DND-41 (cell line): ENCODE measurements at regions not wholly inside any gene's neighbourhood (a gene's known extent, or its start where the extent isn't known, plus 50 kb on each side); places are given as distances from the start of the nearest gene placed in this dataset.

Experiments
- ATAC-seq: fragments of 200-7000 bp; cut with Tn5 transposase; 3 replicates; pipeline ENCODE4 v1.9.1; 2021; ENCODE audit warnings: low read depth; ENCODE audit not compliant: insufficient read depth
- DNase-seq: peaks from one replicate; pipeline ENCODE4 v3.0.0-alpha.2; 2020
- H2AFZ ChIP-seq: 2 replicates; pipeline ENCODE4 v1.6.0; 2012; ENCODE audit warnings: low read depth, low read length
- H3K27ac ChIP-seq: 2 replicates; pipeline ENCODE4 v1.5.1; 2012; ENCODE audit warnings: low read length, inconsistent platforms
- H3K27me3 ChIP-seq: fragments of 200-600 bp; sonication (generic); 2 replicates; pipeline ENCODE4 v1.6.0; 2012; ENCODE audit warnings: low read length, mild to moderate bottlenecking, inconsistent platforms; ENCODE audit not compliant: insufficient read depth, poor library complexity
- H3K36me3 ChIP-seq: 2 replicates; pipeline ENCODE4 v1.5.1; 2012; ENCODE audit warnings: low read length, inconsistent platforms; ENCODE audit not compliant: insufficient read depth
- H3K4me1 ChIP-seq: 2 replicates; pipeline ENCODE4 v1.5.1; 2012; ENCODE audit warnings: mild to moderate bottlenecking, low read length; ENCODE audit not compliant: insufficient read depth
- H3K4me2 ChIP-seq: 2 replicates; pipeline ENCODE4 v1.6.0; 2012; ENCODE audit warnings: mild to moderate bottlenecking, moderate library complexity, low read length, inconsistent platforms; ENCODE audit not compliant: insufficient read depth
- H3K4me3 ChIP-seq, 2 experiments: fragments of 200-600 bp in 1 of 2; shearing (Covaris generic) in 1 of 2; 2 replicates each; pipeline ENCODE4 v1.5.1; 2012 to 2016; ENCODE audit warnings: inconsistent platforms in 2 of 2, low read length in 2 of 2, mild to moderate bottlenecking in 2 of 2, low read depth in 1 of 2, moderate library complexity in 1 of 2
- H3K79me2 ChIP-seq: 2 replicates; pipeline ENCODE4 v1.6.0; 2012; ENCODE audit warnings: low read length, inconsistent platforms; ENCODE audit not compliant: insufficient read depth
- H3K9ac ChIP-seq: 2 replicates; pipeline ENCODE4 v1.6.0; 2012; ENCODE audit warnings: low read depth, mild to moderate bottlenecking, inconsistent platforms, low read length, moderate library complexity
- H3K9me3 ChIP-seq: 2 replicates; pipeline ENCODE4 v1.5.1; 2012; ENCODE audit warnings: low read length, moderate library complexity, mild to moderate bottlenecking, inconsistent platforms; ENCODE audit not compliant: insufficient read depth, severe bottlenecking
- H4K20me1 ChIP-seq: 2 replicates; pipeline ENCODE4 v1.6.0; 2012; ENCODE audit warnings: low read length; ENCODE audit not compliant: insufficient read depth
- EZH2 ChIP-seq: IDR thresholded peaks from 3 replicates; pipeline ENCODE4 v1.6.1; 2012; ENCODE audit warnings: borderline replicate concordance, low read depth, mild to moderate bottlenecking, moderate library complexity, low read length, inconsistent platforms; ENCODE audit not compliant: severe bottlenecking
- TF ChIP-seq, protein P1 (sequence below): IDR thresholded peaks from 2 replicates; pipeline ENCODE4 v1.5.1; 2012; ENCODE audit warnings: borderline replicate concordance, low read length, moderate library complexity, mild to moderate bottlenecking; ENCODE audit not compliant: poor library complexity, severe bottlenecking; ENCODE audit errors: extremely low read depth

DNA sequence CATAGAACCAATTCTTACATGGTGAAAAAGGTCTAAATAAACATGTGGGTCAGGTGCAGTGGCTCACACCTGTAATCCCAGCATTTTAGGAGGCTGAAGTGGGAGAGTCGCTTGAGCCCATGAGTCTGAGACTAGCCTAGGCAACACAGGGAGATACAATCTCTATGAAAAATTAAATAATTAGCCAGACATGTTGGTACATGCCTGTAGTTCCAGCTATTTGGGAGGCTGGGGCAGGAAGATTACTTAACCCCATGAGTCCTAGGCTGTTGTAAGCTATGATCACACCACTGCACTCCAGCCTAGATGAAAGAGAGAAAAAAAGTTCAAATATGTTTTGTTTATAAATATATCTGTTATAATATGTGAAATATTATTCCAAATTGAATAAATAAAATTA lies 643.6 kb downstream of the IPMK start:
- DNase-seq (no peak), ATAC-seq (no peak)

DNA sequence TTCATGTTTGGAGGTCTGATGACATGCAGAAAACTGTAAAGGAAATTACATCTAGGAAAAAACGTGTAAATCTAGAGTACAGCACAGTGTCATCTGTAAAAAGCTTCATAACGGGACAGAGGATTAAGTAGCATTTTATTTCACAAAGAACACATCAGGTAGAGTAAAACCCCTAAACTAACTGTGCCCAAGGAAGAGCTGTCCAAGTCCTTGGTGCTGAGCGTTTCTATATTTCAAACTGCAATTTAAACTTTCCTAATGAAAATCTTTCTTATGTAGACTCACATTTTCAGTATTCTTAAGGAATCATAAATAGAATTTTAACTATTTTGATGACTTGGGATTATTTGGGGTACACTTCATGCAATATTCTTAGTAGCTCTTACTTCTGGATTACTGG lies 646.2 kb downstream of the IPMK start:
- Histone ChIP-seq H4K20me1 (no peaks in the 10 kb centered on the region), H3K36me3 (no peaks in the 10 kb centered on the region), H3K27ac (no peak overlapping the region), H3K4me3 (no peak overlapping the region), H3K9ac (no peak overlapping the region), H3K4me2 (no peak overlapping the region), H3K27me3 (no peaks in the 10 kb centered on the region), H3K4me1 (no peaks in the 10 kb centered on the region), H3K9me3 (no peaks in the 10 kb centered on the region), H2AFZ (no peak overlapping the region), H3K79me2 (no peaks in the 10 kb centered on the region)
- no peak for TF ChIP-seq EZH2
- TF ChIP-seq, protein P1, sequence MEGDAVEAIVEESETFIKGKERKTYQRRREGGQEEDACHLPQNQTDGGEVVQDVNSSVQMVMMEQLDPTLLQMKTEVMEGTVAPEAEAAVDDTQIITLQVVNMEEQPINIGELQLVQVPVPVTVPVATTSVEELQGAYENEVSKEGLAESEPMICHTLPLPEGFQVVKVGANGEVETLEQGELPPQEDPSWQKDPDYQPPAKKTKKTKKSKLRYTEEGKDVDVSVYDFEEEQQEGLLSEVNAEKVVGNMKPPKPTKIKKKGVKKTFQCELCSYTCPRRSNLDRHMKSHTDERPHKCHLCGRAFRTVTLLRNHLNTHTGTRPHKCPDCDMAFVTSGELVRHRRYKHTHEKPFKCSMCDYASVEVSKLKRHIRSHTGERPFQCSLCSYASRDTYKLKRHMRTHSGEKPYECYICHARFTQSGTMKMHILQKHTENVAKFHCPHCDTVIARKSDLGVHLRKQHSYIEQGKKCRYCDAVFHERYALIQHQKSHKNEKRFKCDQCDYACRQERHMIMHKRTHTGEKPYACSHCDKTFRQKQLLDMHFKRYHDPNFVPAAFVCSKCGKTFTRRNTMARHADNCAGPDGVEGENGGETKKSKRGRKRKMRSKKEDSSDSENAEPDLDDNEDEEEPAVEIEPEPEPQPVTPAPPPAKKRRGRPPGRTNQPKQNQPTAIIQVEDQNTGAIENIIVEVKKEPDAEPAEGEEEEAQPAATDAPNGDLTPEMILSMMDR, result no peak
- no peak for DNase-seq
- ATAC-seq, result no peak

More for the DNA sequence above, 643.6 kb downstream of the IPMK start:
- no peaks in the 10 kb centered on the region for H3K36me3 ChIP-seq
- H3K27ac ChIP-seq, result no peak overlapping the region
- no peak overlapping the region for H3K9ac ChIP-seq
- H3K79me2 ChIP-seq, result no peaks in the 10 kb centered on the region
- H3K9me3 ChIP-seq, result no peaks in the 10 kb centered on the region
- H3K4me1 ChIP-seq, result no peaks in the 10 kb centered on the region
- H3K4me2 ChIP-seq, result no peak overlapping the region
- no peak overlapping the region for H3K4me3 ChIP-seq
- H2AFZ ChIP-seq, result no peak overlapping the region
- TF ChIP-seq EZH2, result no peak
- TF ChIP-seq, protein P1, result no peak
- no peaks in the 10 kb centered on the region for H3K27me3 ChIP-seq
- no peaks in the 10 kb centered on the region for H4K20me1 ChIP-seq

DNA sequence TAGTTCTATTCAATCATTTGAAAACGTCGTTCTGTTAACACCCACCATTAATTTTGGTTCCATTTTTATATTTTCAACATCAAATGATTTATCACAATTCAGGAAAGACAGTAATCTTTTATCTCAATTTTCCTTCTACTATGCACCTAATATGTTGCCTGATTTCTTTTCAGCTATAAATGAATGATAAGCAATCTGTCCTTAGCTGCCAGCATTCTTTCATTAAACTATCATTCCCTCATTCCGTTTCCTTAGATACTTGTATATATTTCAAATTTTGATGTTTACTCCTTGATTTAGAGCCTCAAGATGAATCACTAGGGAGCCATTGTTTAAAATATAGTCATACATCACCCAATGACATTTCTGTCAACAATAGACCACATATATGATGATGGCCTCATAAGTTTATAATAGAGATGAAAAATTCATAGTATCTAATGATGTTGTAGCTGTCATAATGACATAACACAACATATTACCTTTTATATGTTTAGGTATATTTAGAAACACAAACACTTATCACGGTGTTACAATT lies 661.7 kb downstream of the IPMK start:
- TF ChIP-seq EZH2, result no peak
- TF ChIP-seq, protein P1, result no peak
- no peaks in the 10 kb centered on the region for H3K36me3 ChIP-seq
- H4K20me1 ChIP-seq, result no peaks in the 10 kb centered on the region
- no peak overlapping the region for H3K4me3 ChIP-seq
- ATAC-seq (no peak), DNase-seq (no peak)
- no peaks in the 10 kb centered on the region for H3K4me1 ChIP-seq
- no peak overlapping the region for H2AFZ ChIP-seq
- no peaks in the 10 kb centered on the region for H3K27me3 ChIP-seq
- H3K4me2 ChIP-seq, result no peak overlapping the region
- no peaks in the 10 kb centered on the region for H3K79me2 ChIP-seq
- H3K27ac ChIP-seq, result no peak overlapping the region
- no peaks in the 10 kb centered on the region for H3K9me3 ChIP-seq
- H3K9ac ChIP-seq, result no peak overlapping the region

DNA sequence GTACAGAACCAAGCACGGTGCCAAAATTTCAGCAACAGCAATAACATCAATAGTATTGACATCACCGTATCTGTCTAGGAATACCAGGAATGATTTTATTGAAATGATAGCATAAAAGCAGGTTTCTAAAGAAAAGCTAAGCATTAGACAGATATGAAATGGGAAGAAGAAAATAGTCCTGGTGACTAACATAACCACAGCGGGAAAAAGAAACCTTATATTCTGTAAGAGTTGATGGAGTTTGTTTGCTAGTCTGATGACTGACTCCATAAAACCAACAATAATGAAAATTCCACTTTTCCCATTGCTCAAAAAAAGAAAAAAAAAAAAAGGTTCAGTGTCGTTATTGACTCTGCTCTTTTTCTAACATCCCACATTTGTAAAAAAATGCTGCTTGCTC lies 668.3 kb downstream of the IPMK start:
- no peak overlapping the region for H3K27ac ChIP-seq
- no peak for TF ChIP-seq EZH2
- TF ChIP-seq, protein P1, result no peak
- H2AFZ ChIP-seq, result no peak overlapping the region
- no peaks in the 10 kb centered on the region for H4K20me1 ChIP-seq
- no peak for DNase-seq
- no peaks in the 10 kb centered on the region for H3K36me3 ChIP-seq
- no peak overlapping the region for H3K9ac ChIP-seq
- H3K4me2 ChIP-seq, result no peak overlapping the region
- H3K27me3 ChIP-seq, result no peaks in the 10 kb centered on the region
- no peaks in the 10 kb centered on the region for H3K4me1 ChIP-seq
- no peaks in the 10 kb centered on the region for H3K9me3 ChIP-seq
- no peak for ATAC-seq
- H3K79me2 ChIP-seq, result no peaks in the 10 kb centered on the region
- no peak overlapping the region for H3K4me3 ChIP-seq
